ENCODE measurements at regions not wholly inside any gene's neighbourhood (a gene's known extent, or its start where the extent isn't known, plus 50 kb on each side); places are given as distances from the start of the nearest gene placed in this dataset.

DNA sequence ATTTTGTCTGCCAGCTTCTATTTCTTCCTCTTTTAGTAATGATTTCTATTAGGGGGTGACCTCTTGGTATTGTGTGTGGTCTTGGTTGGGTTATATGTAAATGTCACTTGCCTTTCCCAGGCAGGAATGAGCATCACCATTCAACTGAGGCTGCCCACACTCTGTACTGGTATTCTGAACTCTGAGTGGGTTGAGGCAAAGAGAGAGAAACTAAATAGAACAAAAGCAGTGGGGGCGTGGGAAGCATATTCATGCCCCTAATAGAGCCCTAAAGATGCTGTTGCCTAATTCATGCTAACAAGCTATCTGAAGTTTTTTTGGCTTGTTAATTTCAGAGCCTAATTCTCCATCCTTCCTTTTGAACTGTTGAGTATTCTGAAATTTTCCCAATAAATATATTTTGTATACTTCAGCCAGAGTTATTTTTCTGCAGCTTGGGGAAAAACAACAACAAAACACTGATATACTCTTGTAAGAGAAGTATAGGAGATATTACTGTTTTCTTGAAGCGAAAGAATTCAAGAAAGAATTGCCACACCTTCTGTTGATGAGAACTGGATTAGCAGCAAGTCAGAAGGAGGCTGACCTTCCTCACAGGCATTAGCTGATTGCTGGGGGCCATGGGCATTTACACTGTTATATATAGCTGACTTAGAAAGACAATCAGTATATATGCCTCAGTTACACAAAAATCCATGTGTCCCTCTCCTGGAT is 315.8 kb upstream of the KLF12 start:
- TF ChIP-seq EZH2 (IDR thresholded peaks at IDR 0.05; ENCODE audit: borderline replicate concordance) (no peak), CTCF (IDR thresholded peaks at IDR 0.05; ENCODE audit: poor library complexity) (no peak), EZH2phosphoT487 (IDR thresholded peaks at IDR 0.05; ENCODE audit: low read depth, severe bottlenecking, unreplicated experiment) (no peak)
